H1 (cell line): ENCODE measurements at regions not wholly inside any gene's neighbourhood (a gene's known extent, or its start where the extent isn't known, plus 50 kb on each side); places are given as distances from the start of the nearest gene placed in this dataset.

Source experiments
- CTCF ChIA-PET: fragments of 300-600 bp; sonication (Branson Sonifier 250); formaldehyde crosslinking; loops from one replicate; lab custom pipeline; 2021; ENCODE audit not compliant: partially characterized antibody; lab: Charles Lee
- POLR2A ChIA-PET: fragments of 300-600 bp; sonication (Branson Sonifier 250); formaldehyde crosslinking; loops from one replicate; lab custom pipeline; 2021; ENCODE audit warnings: inconsistent platforms; ENCODE audit not compliant: partially characterized antibody; lab: Charles Lee
- DNase-seq, 2 experiments: peaks; one replicate each; pipeline versions ENCODE4 v3.0.0 to v3.0.0-alpha.2; 2010 to 2022; ENCODE audit warnings: low spot score in 2 of 2, low read depth in 1 of 2, mixed read lengths in 1 of 2
- FAIRE-seq: peaks from 2 replicates; lab custom pipeline; 2011; peaks lifted over from hg19 to GRCh38; lab: Jason Lieb, UNC
- H2AFZ ChIP-seq: 2 replicates; pipeline ENCODE4 v1.8.1; 2012; ENCODE audit warnings: low read length, inconsistent platforms
- H2AK5ac ChIP-seq: 2 replicates; pipeline ENCODE4 v1.6.1; 2013; ENCODE audit warnings: low read depth, low read length
- H2BK120ac ChIP-seq: replicated peaks from 2 replicates; pipeline ENCODE3; 2013; ENCODE audit warnings: low read depth, low read length, inconsistent platforms
- H2BK12ac ChIP-seq: 2 replicates; pipeline ENCODE4 v1.6.1; 2013; ENCODE audit warnings: low read depth, low read length
- H2BK15ac ChIP-seq: 2 replicates; pipeline ENCODE4 v1.6.1; 2013; ENCODE audit warnings: low read length
- H2BK20ac ChIP-seq: 2 replicates; pipeline ENCODE4 v1.6.1; 2013; ENCODE audit warnings: low read length
- H2BK5ac ChIP-seq: 2 replicates; pipeline ENCODE4 v1.6.1; 2013; ENCODE audit warnings: low read depth, low read length
- H3K14ac ChIP-seq: 2 replicates; pipeline ENCODE4 v1.6.1; 2013; ENCODE audit warnings: inconsistent platforms; ENCODE audit not compliant: insufficient read length
- H3K18ac ChIP-seq: 2 replicates; pipeline ENCODE4 v1.6.1; 2013; ENCODE audit warnings: low read length; ENCODE audit errors: extremely low read depth
- H3K23ac ChIP-seq: 2 replicates; pipeline ENCODE4 v1.6.1; 2013; ENCODE audit warnings: inconsistent platforms; ENCODE audit not compliant: insufficient read length
- H3K23me2 ChIP-seq: 2 replicates; pipeline ENCODE4 v1.6.1; 2013; ENCODE audit warnings: low read depth, low read length
- H3K27ac ChIP-seq: 2 replicates; pipeline ENCODE4 v1.6.1; 2011; ENCODE audit warnings: low read depth, low read length, inconsistent platforms
- H3K27me3 ChIP-seq, 4 experiments: replicated peaks in 1 of 4; 1 replicate in 1 of 4; 2 replicates in 3 of 4; pipeline versions ENCODE4 v1.6.1 to v1.8.1; 2011 to 2013; ENCODE audit warnings: low read length in 3 of 4, mild to moderate bottlenecking in 3 of 4, inconsistent platforms in 2 of 4, mixed read lengths in 2 of 4, moderate library complexity in 1 of 4; ENCODE audit not compliant: control insufficient read depth in 3 of 4, insufficient read depth in 3 of 4; ENCODE audit errors: extremely low read depth in 1 of 4
- H3K36me3 ChIP-seq, 4 experiments: 2 replicates each; pipeline versions ENCODE4 v1.6.1 to v1.8.1; 2011 to 2013; ENCODE audit warnings: mild to moderate bottlenecking in 4 of 4, low read length in 3 of 4, moderate library complexity in 2 of 4, control low read depth in 1 of 4, inconsistent platforms in 1 of 4; ENCODE audit not compliant: insufficient read depth in 4 of 4, control insufficient read depth in 2 of 4
- H3K4ac ChIP-seq: replicated peaks from 2 replicates; pipeline ENCODE3; 2013; ENCODE audit warnings: low read length, low read depth, mixed read lengths, inconsistent platforms; ENCODE audit not compliant: insufficient read length
- H3K4me1 ChIP-seq, 4 experiments: replicated peaks in 1 of 4; 1 replicate in 1 of 4; 2 replicates in 3 of 4; pipeline versions ENCODE4 v1.6.1 to v1.8.1; 2011 to 2013; ENCODE audit warnings: low read length in 3 of 4, inconsistent platforms in 2 of 4, mixed read lengths in 1 of 4; ENCODE audit not compliant: insufficient read depth in 4 of 4, control insufficient read depth in 3 of 4
- H3K4me2 ChIP-seq, 2 experiments: 2 replicates each; pipeline versions ENCODE4 v1.6.1 to v1.8.1; 2011 to 2013; ENCODE audit warnings: low read depth in 2 of 2, low read length in 2 of 2, control low read depth in 1 of 2, inconsistent platforms in 1 of 2, mild to moderate bottlenecking in 1 of 2; ENCODE audit not compliant: insufficient read depth in 1 of 2
- H3K4me3 ChIP-seq, 4 experiments: fragments of 200-600, 300-600 bp in 1 of 4; sonication (generic), shearing (Covaris generic), sonication (Bioruptor Twin) in 1 of 4; 2 replicates each; pipeline versions ENCODE4 v1.5.1 to v1.8.1; 2011 to 2016; ENCODE audit warnings: low read length in 4 of 4, low read depth in 3 of 4, control low read depth in 2 of 4, inconsistent platforms in 2 of 4, mild to moderate bottlenecking in 2 of 4, mixed read lengths in 1 of 4, moderate library complexity in 1 of 4; ENCODE audit not compliant: insufficient read depth in 2 of 4; ENCODE audit errors: extremely low read depth in 1 of 4
- H3K56ac ChIP-seq: replicated peaks from 2 replicates; pipeline ENCODE3; 2013; ENCODE audit warnings: low read depth, mild to moderate bottlenecking, mixed read lengths, low read length, inconsistent platforms; ENCODE audit not compliant: insufficient read length
- H3K79me1 ChIP-seq: 2 replicates; pipeline ENCODE4 v1.6.1; 2013; ENCODE audit warnings: low read depth, low read length, control low read depth
- H3K79me2 ChIP-seq, 2 experiments: 2 replicates each; pipeline versions ENCODE4 v1.6.1 to v1.8.1; 2012 to 2013; ENCODE audit warnings: low read length in 2 of 2, mild to moderate bottlenecking in 2 of 2, inconsistent platforms in 1 of 2; ENCODE audit not compliant: insufficient read depth in 2 of 2, control insufficient read depth in 1 of 2
- H3K9ac ChIP-seq, 4 experiments: replicated peaks in 1 of 4; 1 replicate in 1 of 4; 2 replicates in 3 of 4; pipeline versions ENCODE4 v1.6.1 to v1.8.1; 2011 to 2013; ENCODE audit warnings: low read depth in 3 of 4, low read length in 3 of 4, control low read depth in 2 of 4, mild to moderate bottlenecking in 2 of 4, moderate library complexity in 2 of 4, inconsistent platforms in 1 of 4; ENCODE audit errors: extremely low read depth in 1 of 4
- H3K9me3 ChIP-seq, 2 experiments: 2 replicates each; pipeline versions ENCODE4 v1.6.1 to v1.8.1; 2012 to 2013; ENCODE audit warnings: mild to moderate bottlenecking in 2 of 2, moderate library complexity in 2 of 2, control low read depth in 1 of 2, inconsistent platforms in 1 of 2, low read depth in 1 of 2, low read length in 1 of 2, mixed read lengths in 1 of 2; ENCODE audit not compliant: insufficient read depth in 2 of 2
- H4K20me1 ChIP-seq, 2 experiments: replicated peaks in 1 of 2; 2 replicates each; pipeline versions ENCODE3 to v1.8.1; 2011 to 2013; ENCODE audit warnings: inconsistent platforms in 2 of 2, low read length in 2 of 2, mild to moderate bottlenecking in 1 of 2; ENCODE audit not compliant: insufficient read depth in 2 of 2, control insufficient read depth in 1 of 2
- H4K5ac ChIP-seq: 2 replicates; pipeline ENCODE4 v1.6.1; 2013; ENCODE audit warnings: low read length, low read depth, mixed read lengths, inconsistent platforms; ENCODE audit not compliant: insufficient read length
- H4K8ac ChIP-seq: 2 replicates; pipeline ENCODE4 v1.8.0; 2013; ENCODE audit warnings: mild to moderate bottlenecking, moderate library complexity, low read length, inconsistent platforms; ENCODE audit not compliant: insufficient read depth; ENCODE audit errors: extremely low read depth
- H4K91ac ChIP-seq: replicated peaks from 2 replicates; pipeline ENCODE3; 2013; ENCODE audit warnings: low read length, mixed read lengths, inconsistent platforms; ENCODE audit not compliant: insufficient read length
- BCL11A ChIP-seq, 2 experiments: IDR thresholded peaks; one replicate each; pipeline ENCODE4 v1.6.1; 2011; ENCODE audit warnings: low read depth in 2 of 2, low read length in 2 of 2, mild to moderate bottlenecking in 2 of 2
- JUND ChIP-seq: IDR thresholded peaks from 2 replicates; pipeline ENCODE4 v1.6.1; 2011; ENCODE audit warnings: mild to moderate bottlenecking, improper control_type of control experiment, low read length
- MAX ChIP-seq: IDR thresholded peaks from 2 replicates; pipeline ENCODE4 v1.6.1; 2012; ENCODE audit warnings: inconsistent platforms
- NANOG ChIP-seq: IDR thresholded peaks from 2 replicates; pipeline ENCODE4 v1.6.1; 2011; ENCODE audit warnings: low read length, low read depth, mild to moderate bottlenecking, inconsistent platforms; ENCODE audit not compliant: insufficient read depth, poor library complexity, severe bottlenecking
- POLR2AphosphoS5 ChIP-seq: IDR thresholded peaks from 2 replicates; pipeline ENCODE4 v1.6.1; 2011; ENCODE audit warnings: low read depth, low read length
- RBBP5 ChIP-seq: IDR thresholded peaks from 2 replicates; pipeline ENCODE4 v1.7.1; 2012; ENCODE audit warnings: low read depth, mild to moderate bottlenecking, inconsistent platforms, low read length, moderate library complexity, borderline replicate concordance
- RNF2 ChIP-seq: fragments of 200-900, 300-1000 bp; sonication (generic); IDR thresholded peaks from 2 replicates; pipeline ENCODE4 v1.7.1; 2016; ENCODE audit warnings: borderline replicate concordance, low read depth, mild to moderate bottlenecking, antibody characterized with exemption, low read length; ENCODE audit not compliant: poor library complexity, severe bottlenecking; ENCODE audit errors: missing control alignments
- SIX5 ChIP-seq: IDR thresholded peaks from 2 replicates; pipeline ENCODE4 v1.6.1; 2011; ENCODE audit warnings: mild to moderate bottlenecking, low read depth, low read length
- SP2 ChIP-seq: IDR thresholded peaks from 2 replicates; pipeline ENCODE4 v1.6.1; 2012; ENCODE audit warnings: mild to moderate bottlenecking, low read length, inconsistent platforms
- SP4 ChIP-seq: IDR thresholded peaks from 2 replicates; pipeline ENCODE4 v1.6.1; 2012; ENCODE audit warnings: low read length, inconsistent platforms
- TAF1 ChIP-seq: IDR thresholded peaks from 2 replicates; pipeline ENCODE4 v1.6.1; 2011; ENCODE audit warnings: mild to moderate bottlenecking, low read depth, low read length
- TBP ChIP-seq: IDR thresholded peaks from 2 replicates; pipeline ENCODE4 v1.6.1; 2011; ENCODE audit warnings: low read depth, low read length, improper control_type of control experiment
- ZNF274 ChIP-seq: IDR thresholded peaks from 2 replicates; pipeline ENCODE4 v1.7.0; 2012; ENCODE audit warnings: low read length, borderline replicate concordance; ENCODE audit errors: extremely low read depth
- WGBS, 2 experiments: shearing (Covaris generic) in 1 of 2; methylation state at CpG; one replicate each; pipeline versions ENCODE4 v1.1.6 to v1.1.7; 2013 to 2015; ENCODE audit warnings: low lambda C conversion rate in 2 of 2, mixed read lengths in 2 of 2, inconsistent platforms in 1 of 2, low coverage in 1 of 2, missing lambda C conversion rate in 1 of 2; ENCODE audit not compliant: insufficient replicate concordance in 2 of 2, insufficient coverage in 1 of 2, insufficient read length in 1 of 2; ENCODE audit errors: extremely low coverage in 1 of 2, missing lambda C conversion rate in 1 of 2; 5-methylcytosine and 5-hydroxymethylcytosine counted together

GRCh38 chr4:140269369-140269768 is 104.1 kb upstream of the SCOC start:
- no peak overlapping the region for H2AK5ac ChIP-seq
- H2BK120ac ChIP-seq, result no peak overlapping the region
- H3K36me3 ChIP-seq, result no peaks in the 10 kb centered on the region
- no peaks in the 10 kb centered on the region for H4K20me1 ChIP-seq
- no peak overlapping the region for H2BK15ac ChIP-seq
- H4K5ac ChIP-seq, result no peak overlapping the region
- H3K4me2 ChIP-seq, result no peak overlapping the region
- 81% methylated on average over 6 of the region's 6 CpGs; no CpG with 5 or more reads in 1 of the 2 experiments for WGBS, 2 experiments
- H3K14ac ChIP-seq, result no peak overlapping the region
- no peak overlapping the region; the same call in 1 of the 2 replicates for H2BK5ac ChIP-seq
- ChIA-PET CTCF (interaction anchor here (0.7 to 1.7 kb wide), 5 partner anchors 10 to 219 kb away, joined by 3 to 5 read pairs (median 3); no protein-coding TSS in a partner anchor), POLR2A (no interaction called here)
- no peak for DNase-seq
- H3K4me3 ChIP-seq, result no peak overlapping the region
- no peak for FAIRE-seq
- no peak overlapping the region for H3K9ac ChIP-seq
- H4K91ac ChIP-seq, result no peak overlapping the region
- peaks cover 0 to 6% (median under 1%) of the 10 kb centered on the region in 4 experiments; a peak in 2 of 7 replicates for H3K4me1 ChIP-seq
- no peak overlapping the region for H3K27ac ChIP-seq
- H2AFZ ChIP-seq, result no peak overlapping the region
- no peak overlapping the region for H3K4ac ChIP-seq
- no peak overlapping the region for H4K8ac ChIP-seq
- no peak overlapping the region for H2BK20ac ChIP-seq
- no peaks in the 10 kb centered on the region for H3K23me2 ChIP-seq
- H3K27me3 ChIP-seq, result no peaks in the 10 kb centered on the region
- no peak overlapping the region for H3K18ac ChIP-seq
- no peak for TF ChIP-seq SP2
- TF ChIP-seq POLR2AphosphoS5, result no peak
- TF ChIP-seq SP4, result no peak
- no peak for TF ChIP-seq NANOG
- TF ChIP-seq RBBP5, result no peak
- no peak for TF ChIP-seq RNF2
- no peak for TF ChIP-seq BCL11A (IDR thresholded peaks at IDR 0.05; ENCODE audit: low read depth in 2 of 2, low read length in 2 of 2)
- no peak for TF ChIP-seq MAX
- TF ChIP-seq ZNF274, result no peak
- no peak for TF ChIP-seq TAF1
- TF ChIP-seq JUND, result no peak
- TF ChIP-seq SIX5, result no peak
- TF ChIP-seq TBP, result no peak
- TF ChIP-seq, all 59 proteins: peak for 0
- Histone ChIP-seq H3K79me1 (no peaks in the 10 kb centered on the region), H3K56ac (no peak overlapping the region), H3K23ac (no peak overlapping the region), H3K79me2 (no peaks in the 10 kb centered on the region), H3K9me3 (no peaks in the 10 kb centered on the region), H2BK12ac (no peak overlapping the region)
